H1 (cell line): ENCODE measurements at regions not wholly inside any gene's neighbourhood (a gene's known extent, or its start where the extent isn't known, plus 50 kb on each side); places are given as distances from the start of the nearest gene placed in this dataset.

ENCODE experiments used
- CEBPB ChIP-seq: IDR thresholded peaks from 2 replicates; pipeline ENCODE4 v1.6.1; 2012; ENCODE audit warnings: low read depth, low read length
- CHD1 ChIP-seq: IDR thresholded peaks from 2 replicates; pipeline ENCODE4 v1.6.1; 2012; ENCODE audit warnings: low read depth, low read length, improper control_type of control experiment
- CTCF ChIP-seq, 3 experiments: IDR thresholded peaks; 1 replicate in 2 of 3; 2 replicates in 1 of 3; pipeline versions ENCODE4 v1.5.1 to v1.6.1; 2011; ENCODE audit warnings: low read length in 3 of 3, mild to moderate bottlenecking in 3 of 3, inconsistent platforms in 2 of 3, low read depth in 1 of 3, moderate library complexity in 1 of 3; ENCODE audit not compliant: insufficient read depth in 1 of 3; ENCODE audit errors: control extremely low read depth in 1 of 3
- EP300 ChIP-seq, 2 experiments: IDR thresholded peaks; 1 replicate in 1 of 2; 2 replicates in 1 of 2; pipeline ENCODE4 v1.6.1; 2011 to 2012; ENCODE audit warnings: low read depth in 2 of 2, low read length in 2 of 2, mild to moderate bottlenecking in 2 of 2, borderline replicate concordance in 1 of 2, inconsistent platforms in 1 of 2, moderate library complexity in 1 of 2
- EZH2 ChIP-seq: fragments of 200-600 bp; sonication (generic); IDR thresholded peaks from 2 replicates; pipeline ENCODE4 v1.7.1; 2012; ENCODE audit warnings: low read depth, mild to moderate bottlenecking, moderate library complexity, low read length, inconsistent platforms; ENCODE audit not compliant: severe bottlenecking
- POLR2AphosphoS5 ChIP-seq: IDR thresholded peaks from 2 replicates; pipeline ENCODE4 v1.6.1; 2011; ENCODE audit warnings: low read depth, low read length
- POU5F1 ChIP-seq: IDR thresholded peaks from 2 replicates; pipeline ENCODE4 v1.6.1; 2011; ENCODE audit warnings: low read depth, mild to moderate bottlenecking, low read length, moderate library complexity
- RAD21 ChIP-seq, 2 experiments: IDR thresholded peaks in 1 of 2; conservative IDR thresholded peaks in 1 of 2; 2 replicates each; pipeline ENCODE4 v1.6.1; 2011; ENCODE audit warnings: low read depth in 2 of 2, low read length in 2 of 2, improper control_type of control experiment in 1 of 2, inconsistent platforms in 1 of 2, mild to moderate bottlenecking in 1 of 2, moderate library complexity in 1 of 2
- RNF2 ChIP-seq: fragments of 200-900, 300-1000 bp; sonication (generic); IDR thresholded peaks from 2 replicates; pipeline ENCODE4 v1.7.1; 2016; ENCODE audit warnings: borderline replicate concordance, low read depth, mild to moderate bottlenecking, antibody characterized with exemption, low read length; ENCODE audit not compliant: poor library complexity, severe bottlenecking; ENCODE audit errors: missing control alignments
- SIRT6 ChIP-seq: IDR thresholded peaks from one replicate; pipeline ENCODE4 v1.7.1; 2012; ENCODE audit warnings: low read length, inconsistent platforms
- USF2 ChIP-seq: IDR thresholded peaks from 2 replicates; pipeline ENCODE4 v1.6.1; 2011; ENCODE audit warnings: low read length, improper control_type of control experiment
- YY1 ChIP-seq: IDR thresholded peaks from 2 replicates; pipeline ENCODE4 v1.6.1; 2011; ENCODE audit warnings: low read depth, mild to moderate bottlenecking, low read length
- ZNF274 ChIP-seq: IDR thresholded peaks from 2 replicates; pipeline ENCODE4 v1.7.0; 2012; ENCODE audit warnings: low read length, borderline replicate concordance; ENCODE audit errors: extremely low read depth

- no peak for TF ChIP-seq CTCF (IDR thresholded peaks at IDR 0.05; ENCODE audit: control extremely low read depth in 1 of 3, insufficient read depth in 1 of 3, low read depth in 1 of 3, low read length in 3 of 3)
- no peak for TF ChIP-seq EZH2
- no peak for TF ChIP-seq ZNF274
- no peak for TF ChIP-seq POLR2AphosphoS5
- TF ChIP-seq YY1 = no peak
- TF ChIP-seq USF2 = no peak
- TF ChIP-seq CEBPB = no peak
- no peak for TF ChIP-seq EP300 (IDR thresholded peaks at IDR 0.05; ENCODE audit: borderline replicate concordance in 1 of 2, low read depth in 2 of 2, low read length in 2 of 2)
- no peak for TF ChIP-seq SIRT6
- no peak for TF ChIP-seq RAD21 (IDR thresholded peaks at IDR 0.05 in 1 of 2, conservative IDR thresholded peaks at IDR 0.05 in 1 of 2; ENCODE audit: low read depth in 2 of 2, low read length in 2 of 2)
- no peak for TF ChIP-seq CHD1
- TF ChIP-seq RNF2 = no peak
- no peak for TF ChIP-seq POU5F1
Observed at GRCh38 chr5:93665648-93666047, 75.8 kb downstream of the POU5F2 start.
